22Rv1 (cell line): ENCODE measurements at regions not wholly inside any gene's neighbourhood (a gene's known extent, or its start where the extent isn't known, plus 50 kb on each side); places are given as distances from the start of the nearest gene placed in this dataset.

Experiments used
- CTCF ChIP-seq: fragments of 450-650 bp; IDR thresholded peaks from 2 replicates; pipeline ENCODE4 v1.5.1; 2017; ENCODE audit warnings: mild to moderate bottlenecking
- ZFX ChIP-seq: fragments of 450-650 bp; IDR thresholded peaks from 2 replicates; pipeline ENCODE4 v1.6.1; 2017; ENCODE audit warnings: antibody characterized with exemption, borderline replicate concordance

DNA sequence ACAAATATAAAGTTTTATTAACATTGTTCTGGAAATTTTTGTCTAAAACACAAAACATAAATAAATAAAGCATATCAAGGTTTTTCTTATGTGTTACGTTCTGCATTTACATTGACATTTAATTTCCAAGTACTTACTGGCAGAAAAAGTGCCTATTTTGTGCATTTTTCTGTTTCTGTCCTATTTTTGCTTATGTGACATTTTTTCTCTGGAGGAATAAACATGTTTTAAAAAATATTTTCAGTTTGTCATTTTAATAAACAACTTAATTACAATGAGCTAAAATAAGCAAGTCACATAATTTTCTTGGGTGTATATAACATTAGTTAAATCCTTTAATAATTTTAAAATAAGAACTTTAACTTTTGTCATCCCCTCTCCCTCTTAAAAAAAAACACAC, 94.4 kb upstream of the HS3ST5 start:
- no peak for TF ChIP-seq CTCF
- TF ChIP-seq ZFX, result no peak
